ENCODE measurements at regions not wholly inside any gene's neighbourhood (a gene's known extent, or its start where the extent isn't known, plus 50 kb on each side); places are given as distances from the start of the nearest gene placed in this dataset.

GRCh38 chr3:135844386-135844785 lies 121.1 kb upstream of the PPP2R3A start:
- no peak for TF ChIP-seq ZNF274 (IDR thresholded peaks at IDR 0.05; ENCODE audit: low read depth, low read length)
- no peak for DNase-seq (ENCODE audit: low read depth, low spot score)
- Histone ChIP-seq H3K9ac (ENCODE audit: insufficient read length, low read depth) (no peak overlapping the region), H3K27me3 (ENCODE audit: insufficient read depth, insufficient read length) (no peaks in the 10 kb centered on the region), H3K4me3 (ENCODE audit: insufficient read length, low read depth) (no peak overlapping the region), H3K36me3 (ENCODE audit: insufficient read depth, insufficient read length, low read length) (no peaks in the 10 kb centered on the region), H3K9me3 (ENCODE audit: insufficient read depth, low read length) (peaks cover 9% of the 10 kb centered on the region; the same call in 1 of the 2 replicates), H3K4me1 (ENCODE audit: insufficient read depth, insufficient read length) (no peaks in the 10 kb centered on the region)

- no peak overlapping the region for H3K9ac ChIP-seq (ENCODE audit: insufficient read length, low read depth)
- H3K4me3 ChIP-seq (ENCODE audit: insufficient read length, low read depth), result no peak overlapping the region
- no peaks in the 10 kb centered on the region for H3K4me1 ChIP-seq (ENCODE audit: insufficient read depth, insufficient read length)
- TF ChIP-seq YY1 (IDR thresholded peaks at IDR 0.05; ENCODE audit: insufficient read depth, insufficient read length), result no peak
- TF ChIP-seq SUZ12 (IDR thresholded peaks at IDR 0.05; ENCODE audit: extremely low read depth, insufficient read depth, insufficient read length), result no peak
- TF ChIP-seq ZNF274 (IDR thresholded peaks at IDR 0.05; ENCODE audit: low read depth, low read length), result no peak
- DNase-seq (ENCODE audit: low read depth, low spot score), result no peak
- H3K27me3 ChIP-seq (ENCODE audit: insufficient read depth, insufficient read length), result no peaks in the 10 kb centered on the region
- H3K36me3 ChIP-seq (ENCODE audit: insufficient read depth, insufficient read length, low read length), result no peaks in the 10 kb centered on the region
- peaks cover 9% of the 10 kb centered on the region; the same call in 1 of the 2 replicates for H3K9me3 ChIP-seq (ENCODE audit: insufficient read depth, low read length)
These were observed 117.5 kb upstream of the PPP2R3A start for GRCh38 chr3:135848051-135848450.

- H3K4me3 ChIP-seq (ENCODE audit: insufficient read length, low read depth), result no peak overlapping the region
- no peaks in the 10 kb centered on the region for H3K27me3 ChIP-seq (ENCODE audit: insufficient read depth, insufficient read length)
- H3K9me3 ChIP-seq (ENCODE audit: insufficient read depth, low read length), result peaks cover 9% of the 10 kb centered on the region; the same call in 1 of the 2 replicates
- H3K9ac ChIP-seq (ENCODE audit: insufficient read length, low read depth), result no peak overlapping the region
- no peaks in the 10 kb centered on the region for H3K4me1 ChIP-seq (ENCODE audit: insufficient read depth, insufficient read length)
- TF ChIP-seq YY1 (IDR thresholded peaks at IDR 0.05; ENCODE audit: insufficient read depth, insufficient read length) (no peak), ZNF274 (IDR thresholded peaks at IDR 0.05; ENCODE audit: low read depth, low read length) (no peak), SUZ12 (IDR thresholded peaks at IDR 0.05; ENCODE audit: extremely low read depth, insufficient read depth, insufficient read length) (no peak)
- no peaks in the 10 kb centered on the region for H3K36me3 ChIP-seq (ENCODE audit: insufficient read depth, insufficient read length, low read length)
- DNase-seq (ENCODE audit: low read depth, low spot score), result no peak
These were observed 115.7 kb upstream of the PPP2R3A start for GRCh38 chr3:135849827-135850226.

- no peaks in the 10 kb centered on the region for H3K36me3 ChIP-seq (ENCODE audit: insufficient read depth, insufficient read length, low read length)
- DNase-seq (ENCODE audit: low read depth, low spot score), result no peak
- TF ChIP-seq ZNF274 (IDR thresholded peaks at IDR 0.05; ENCODE audit: low read depth, low read length) (no peak), YY1 (IDR thresholded peaks at IDR 0.05; ENCODE audit: insufficient read depth, insufficient read length) (no peak), SUZ12 (IDR thresholded peaks at IDR 0.05; ENCODE audit: extremely low read depth, insufficient read depth, insufficient read length) (no peak)
These were observed 114.1 kb upstream of the PPP2R3A start for GRCh38 chr3:135851201-135852081.

GRCh38 chr3:135853981-135854380 lies 111.5 kb upstream of the PPP2R3A start:
- TF ChIP-seq YY1 (IDR thresholded peaks at IDR 0.05; ENCODE audit: insufficient read depth, insufficient read length) (no peak), SUZ12 (IDR thresholded peaks at IDR 0.05; ENCODE audit: extremely low read depth, insufficient read depth, insufficient read length) (no peak), ZNF274 (IDR thresholded peaks at IDR 0.05; ENCODE audit: low read depth, low read length) (no peak)
- DNase-seq (ENCODE audit: low read depth, low spot score), result no peak
- Histone ChIP-seq H3K4me1 (ENCODE audit: insufficient read depth, insufficient read length) (no peaks in the 10 kb centered on the region), H3K9ac (ENCODE audit: insufficient read length, low read depth) (no peak overlapping the region), H3K9me3 (ENCODE audit: insufficient read depth, low read length) (no peaks in the 10 kb centered on the region), H3K36me3 (ENCODE audit: insufficient read depth, insufficient read length, low read length) (no peaks in the 10 kb centered on the region), H3K27me3 (ENCODE audit: insufficient read depth, insufficient read length) (no peaks in the 10 kb centered on the region), H3K4me3 (ENCODE audit: insufficient read length, low read depth) (no peak overlapping the region)

More at GRCh38 chr3:135851201-135852081, 114.1 kb upstream of the PPP2R3A start:
- Histone ChIP-seq H3K4me1 (ENCODE audit: insufficient read depth, insufficient read length) (no peaks in the 10 kb centered on the region), H3K4me3 (ENCODE audit: insufficient read length, low read depth) (no peak overlapping the region), H3K27me3 (ENCODE audit: insufficient read depth, insufficient read length) (no peaks in the 10 kb centered on the region), H3K9me3 (ENCODE audit: insufficient read depth, low read length) (peaks cover 9% of the 10 kb centered on the region; the same call in 1 of the 2 replicates), H3K9ac (ENCODE audit: insufficient read length, low read depth) (no peak overlapping the region)

GRCh38 chr3:135860761-135861160 lies 104.8 kb upstream of the PPP2R3A start:
- no peaks in the 10 kb centered on the region for H3K27me3 ChIP-seq (ENCODE audit: insufficient read depth, insufficient read length)
- H3K9me3 ChIP-seq (ENCODE audit: insufficient read depth, low read length), result no peaks in the 10 kb centered on the region
- H3K36me3 ChIP-seq (ENCODE audit: insufficient read depth, insufficient read length, low read length), result no peaks in the 10 kb centered on the region
- DNase-seq (ENCODE audit: low read depth, low spot score), result no peak
- no peak overlapping the region for H3K9ac ChIP-seq (ENCODE audit: insufficient read length, low read depth)
- no peak overlapping the region for H3K4me3 ChIP-seq (ENCODE audit: insufficient read length, low read depth)
- H3K4me1 ChIP-seq (ENCODE audit: insufficient read depth, insufficient read length), result no peaks in the 10 kb centered on the region
- TF ChIP-seq SUZ12 (IDR thresholded peaks at IDR 0.05; ENCODE audit: extremely low read depth, insufficient read depth, insufficient read length) (no peak), ZNF274 (IDR thresholded peaks at IDR 0.05; ENCODE audit: low read depth, low read length) (no peak), YY1 (IDR thresholded peaks at IDR 0.05; ENCODE audit: insufficient read depth, insufficient read length) (no peak)

GRCh38 chr3:135862361-135862760 lies 103.2 kb upstream of the PPP2R3A start:
- no peak overlapping the region for H3K4me3 ChIP-seq (ENCODE audit: insufficient read length, low read depth)
- H3K27me3 ChIP-seq (ENCODE audit: insufficient read depth, insufficient read length), result no peaks in the 10 kb centered on the region
- no peak for DNase-seq (ENCODE audit: low read depth, low spot score)
- H3K9me3 ChIP-seq (ENCODE audit: insufficient read depth, low read length), result no peaks in the 10 kb centered on the region; the same call in 1 of the 2 replicates
- no peaks in the 10 kb centered on the region for H3K36me3 ChIP-seq (ENCODE audit: insufficient read depth, insufficient read length, low read length)
- no peaks in the 10 kb centered on the region for H3K4me1 ChIP-seq (ENCODE audit: insufficient read depth, insufficient read length)
- TF ChIP-seq SUZ12 (IDR thresholded peaks at IDR 0.05; ENCODE audit: extremely low read depth, insufficient read depth, insufficient read length), result no peak
- no peak for TF ChIP-seq ZNF274 (IDR thresholded peaks at IDR 0.05; ENCODE audit: low read depth, low read length)
- TF ChIP-seq YY1 (IDR thresholded peaks at IDR 0.05; ENCODE audit: insufficient read depth, insufficient read length), result no peak
- H3K9ac ChIP-seq (ENCODE audit: insufficient read length, low read depth), result no peak overlapping the region

Measured in NT2/D1 (cell line).